ENCODE measurements at regions not wholly inside any gene's neighbourhood (a gene's known extent, or its start where the extent isn't known, plus 50 kb on each side); places are given as distances from the start of the nearest gene placed in this dataset.
A peak's percentile ranks its signal among the peaks of the same experiment; 100 is the strongest.

GRCh38 chr5:167759057-167759821 is 532.2 kb upstream of the WWC1 start:
- DNase-seq (ENCODE audit: low read depth, low spot score) = peak; percentile 46

DNA sequence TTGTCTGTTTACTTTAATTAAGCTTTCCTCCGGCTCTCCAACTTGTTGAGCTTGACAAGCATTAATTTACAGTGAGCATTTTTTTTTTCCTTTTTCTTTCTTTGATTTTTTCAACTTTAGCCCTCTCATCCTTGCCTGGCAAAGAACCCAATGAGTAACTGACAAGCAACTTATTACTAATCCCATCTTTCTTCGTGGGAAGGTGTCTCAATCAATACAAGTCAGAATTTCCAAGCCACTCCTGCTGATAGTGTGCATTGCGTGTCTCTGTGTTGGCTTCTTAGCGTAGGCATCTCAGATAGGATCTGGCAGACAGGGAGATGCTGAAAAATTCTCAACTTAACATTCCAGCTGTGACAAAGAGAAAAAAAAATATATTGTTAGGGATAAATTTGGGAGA is 527.7 kb upstream of the WWC1 start:
- DNase-seq (ENCODE audit: low read depth, low spot score) = peak; percentile 24

DNA sequence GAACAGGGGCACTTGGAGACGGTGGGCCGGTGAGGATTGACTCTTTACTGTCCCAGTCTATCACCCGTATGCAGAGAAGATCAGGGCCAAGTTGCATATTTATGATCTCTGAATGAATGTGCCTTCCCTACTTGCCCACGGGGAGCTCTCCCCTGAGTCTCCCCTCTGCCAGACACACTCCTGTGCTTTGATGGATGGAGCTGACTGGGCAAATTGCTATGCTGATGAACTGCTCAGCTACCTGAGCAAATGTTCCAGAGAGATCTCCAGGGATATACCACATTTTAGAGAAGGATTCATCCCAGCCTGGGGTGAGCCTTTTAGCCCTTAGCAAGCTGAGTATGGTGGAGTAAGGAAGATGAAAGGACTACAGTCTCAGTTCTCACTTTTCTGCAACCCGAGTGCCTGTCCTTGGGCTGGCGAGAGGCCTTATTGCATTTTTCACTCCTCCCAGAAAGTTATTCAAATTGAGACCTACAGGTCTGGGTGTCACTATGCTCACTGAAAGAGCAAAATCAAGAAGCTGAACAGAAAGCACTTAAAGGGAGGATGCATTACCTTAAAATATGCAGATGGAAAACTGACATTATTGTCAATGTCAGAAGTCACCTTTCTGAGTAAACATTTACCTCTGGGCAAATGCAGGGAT is 526.7 kb upstream of the WWC1 start:
- DNase-seq (ENCODE audit: low read depth, low spot score) = no peak

- no peak for DNase-seq (ENCODE audit: low read depth, low spot score)
Measured at GRCh38 chr5:167765352-167765751, 526.1 kb upstream of the WWC1 start.

DNA sequence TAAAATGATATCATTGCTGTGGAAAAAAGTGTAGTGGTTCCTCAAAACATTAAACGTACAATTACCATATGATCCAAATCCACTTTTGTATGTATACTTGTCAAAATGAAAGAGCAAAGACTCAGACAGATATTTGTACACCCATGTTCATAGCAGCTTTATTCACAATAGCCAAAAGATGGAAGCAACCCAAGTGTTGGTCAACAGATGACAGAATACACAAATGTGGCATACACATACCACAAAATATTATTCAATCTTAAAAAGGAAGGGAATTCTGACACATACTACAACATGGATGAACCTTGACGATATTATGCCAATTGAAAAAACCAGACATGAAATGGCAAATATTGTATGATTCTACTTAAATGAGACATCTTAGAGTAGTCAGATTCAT is 524.5 kb upstream of the WWC1 start:
- DNase-seq (ENCODE audit: low read depth, low spot score) = no peak

- no peak for DNase-seq (ENCODE audit: low read depth, low spot score)
Measured at GRCh38 chr5:167767795-167768194, 523.6 kb upstream of the WWC1 start.

GRCh38 chr5:167769846-167770413 is 521.5 kb upstream of the WWC1 start:
- no peak for DNase-seq (ENCODE audit: low read depth, low spot score)

- peak; percentile 45 for DNase-seq (ENCODE audit: low read depth, low spot score)
Measured at GRCh38 chr5:167770461-167770860, 521.0 kb upstream of the WWC1 start.

DNA sequence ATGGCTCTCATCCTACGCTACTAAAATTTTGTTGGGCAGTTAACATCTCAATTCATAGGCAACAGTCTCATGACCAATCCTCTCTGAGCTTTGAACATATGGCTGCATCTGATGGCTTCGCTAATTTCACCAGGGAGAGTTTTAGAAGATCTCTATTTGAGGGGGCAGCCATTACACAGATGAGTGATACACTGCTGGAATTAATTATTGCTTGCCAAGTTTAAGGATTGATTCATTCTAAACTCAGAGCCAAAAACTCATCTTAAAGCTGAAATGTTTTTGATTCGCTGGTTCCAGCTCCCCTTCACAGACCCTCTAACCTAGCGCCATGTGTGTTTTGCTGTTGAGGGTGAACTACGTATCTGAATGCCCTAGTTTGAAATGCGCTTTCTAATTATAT is 519.9 kb upstream of the WWC1 start:
- DNase-seq (ENCODE audit: low read depth, low spot score) = no peak

DNA sequence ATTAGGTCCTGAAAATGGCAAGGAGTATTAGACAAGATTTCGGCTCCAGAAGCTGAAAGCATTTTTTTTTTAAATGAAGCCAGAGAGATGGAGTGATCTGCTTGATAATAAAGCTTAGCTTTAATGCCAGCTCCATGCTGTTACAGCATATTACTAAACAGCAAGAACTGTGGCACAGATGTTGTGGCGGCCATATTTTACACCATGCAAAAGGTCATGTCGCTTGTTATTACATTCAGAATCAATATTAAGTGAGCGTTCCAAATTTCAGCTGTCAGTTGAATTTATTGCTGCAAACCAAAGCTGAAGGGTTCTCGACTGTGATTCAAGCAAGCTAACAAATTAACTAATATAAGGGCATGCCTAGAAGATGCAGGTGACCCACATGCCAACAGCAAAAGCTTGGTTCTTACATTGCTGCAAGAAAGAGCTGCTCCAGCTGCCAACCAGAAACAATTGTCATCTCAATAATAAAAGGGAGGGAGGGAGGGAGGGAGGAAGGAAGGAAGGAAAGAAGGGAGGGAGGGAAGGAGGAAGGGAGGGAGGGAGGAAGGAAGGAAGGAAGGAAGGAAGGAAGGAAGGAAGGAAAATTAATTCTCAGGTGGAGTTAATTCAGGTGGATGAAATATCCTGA is 517.7 kb upstream of the WWC1 start:
- DNase-seq (ENCODE audit: low read depth, low spot score) = no peak

DNA sequence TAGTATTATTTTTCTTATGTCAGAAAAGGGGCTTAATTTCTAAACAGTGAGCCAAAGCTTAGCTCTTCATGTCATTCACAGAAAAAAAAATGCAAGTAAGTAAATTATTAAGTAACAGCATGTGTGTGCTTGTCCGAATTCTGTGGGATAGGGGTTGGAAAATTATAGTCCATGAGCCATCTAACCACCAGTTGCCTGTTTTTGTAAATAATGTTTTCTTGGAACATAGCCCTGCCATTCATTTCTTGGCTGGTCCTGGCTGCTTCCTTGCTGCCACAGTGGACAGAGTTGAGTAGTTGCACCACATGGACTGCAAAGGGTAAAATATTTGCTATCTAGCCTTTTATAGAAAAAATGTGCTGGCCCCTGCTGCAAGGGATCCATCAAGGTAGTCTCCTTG is 513.7 kb upstream of the WWC1 start:
- peak; percentile 30 for DNase-seq (ENCODE audit: low read depth, low spot score)

- no peak for DNase-seq (ENCODE audit: low read depth, low spot score)
Measured at GRCh38 chr5:167778228-167778627, 513.2 kb upstream of the WWC1 start.

GRCh38 chr5:167779644-167780043 is 511.8 kb upstream of the WWC1 start:
- DNase-seq (ENCODE audit: low read depth, low spot score) = no peak

DNA sequence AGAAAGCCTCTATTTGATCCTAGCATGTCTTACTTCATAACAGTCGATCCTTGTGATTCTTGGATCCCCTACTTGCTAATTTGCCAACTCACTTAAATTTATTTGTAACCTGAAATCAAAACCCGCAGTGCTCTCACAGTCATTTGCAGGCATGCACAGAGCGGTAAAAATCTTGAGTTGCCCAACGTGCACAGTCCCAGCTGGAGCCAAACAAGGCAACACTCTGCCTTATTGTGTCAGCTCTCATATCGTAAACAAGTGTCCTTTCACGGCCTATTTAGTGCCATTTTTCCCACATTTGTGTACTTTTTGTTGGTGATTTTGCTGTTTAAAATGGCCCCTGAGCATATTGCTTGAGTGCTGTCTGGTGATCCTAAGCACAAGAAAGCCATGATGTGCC is 511.3 kb upstream of the WWC1 start:
- no peak for DNase-seq (ENCODE audit: low read depth, low spot score)

DNA sequence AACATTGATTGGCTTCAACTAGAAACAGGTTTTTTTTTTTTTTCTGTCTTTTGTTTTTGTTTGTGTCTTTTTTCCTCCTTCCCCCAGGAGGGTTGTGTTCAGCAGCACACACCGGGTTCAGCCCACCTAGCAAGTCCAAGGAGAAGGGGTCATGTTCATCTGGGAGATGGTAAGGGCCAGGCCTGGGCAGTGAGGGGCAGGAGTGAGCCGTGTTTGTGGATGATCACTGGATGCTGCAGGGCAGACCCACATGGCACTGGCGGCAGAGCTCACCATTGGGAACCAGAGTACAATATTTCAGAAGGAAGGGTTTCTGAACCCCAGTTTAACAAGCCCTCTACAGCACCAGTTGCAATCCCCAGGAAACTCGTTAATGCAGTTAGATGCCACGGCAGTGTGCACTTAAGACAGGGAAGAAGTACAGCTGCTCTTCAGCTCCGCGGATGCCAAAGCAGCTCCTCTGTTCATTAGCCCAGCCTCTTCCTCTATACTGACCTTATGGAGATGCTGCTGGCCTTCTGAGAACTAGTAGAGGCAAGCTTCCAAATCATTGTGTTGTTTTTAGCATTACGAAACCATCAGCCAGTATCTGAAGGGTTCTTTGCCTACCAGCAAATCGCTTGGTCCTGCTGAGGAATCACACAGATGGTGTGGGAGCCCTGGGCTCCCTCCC is 508.2 kb upstream of the WWC1 start:
- no peak for DNase-seq (ENCODE audit: low read depth, low spot score)

DNA sequence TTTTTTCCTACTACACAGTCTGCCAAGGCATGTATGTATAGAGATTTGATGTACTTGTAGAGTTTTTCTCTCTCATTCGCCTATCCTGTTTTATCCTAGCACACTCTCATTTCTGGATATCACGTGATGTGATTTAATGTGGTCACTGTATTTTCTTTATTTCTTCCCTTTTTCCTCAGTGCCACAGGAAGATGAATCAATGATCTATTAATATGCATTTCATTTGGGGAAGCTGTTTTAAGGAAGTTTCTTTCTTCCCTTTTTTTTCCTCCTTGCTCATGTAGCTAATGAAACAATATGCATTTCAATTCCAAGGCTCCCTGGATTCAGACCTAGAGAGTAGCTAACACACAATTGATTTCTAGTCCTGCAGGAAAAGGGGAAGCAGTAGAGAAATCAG is 506.3 kb upstream of the WWC1 start:
- DNase-seq (ENCODE audit: low read depth, low spot score) = no peak

DNA sequence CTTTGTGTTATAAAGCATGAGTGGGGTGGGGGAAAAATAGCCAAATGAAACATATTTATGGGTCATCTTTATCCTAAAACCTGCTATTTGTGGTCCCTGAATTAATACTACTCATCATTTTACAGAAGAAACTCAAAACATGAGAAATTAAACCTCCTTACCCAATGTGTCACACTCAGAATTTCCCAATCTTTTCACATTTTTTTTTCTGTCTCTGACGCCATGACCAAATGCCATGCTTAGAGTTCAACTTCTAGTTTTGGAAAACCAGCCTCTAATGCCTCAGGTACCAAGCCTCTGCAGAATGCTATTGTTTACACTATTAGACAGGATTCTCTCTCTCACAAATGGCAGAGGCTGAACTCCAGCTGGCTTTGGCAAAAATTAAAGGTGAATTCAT is 505.5 kb upstream of the WWC1 start:
- DNase-seq (ENCODE audit: low read depth, low spot score) = no peak

- DNase-seq (ENCODE audit: low read depth, low spot score) = no peak
Measured at GRCh38 chr5:167786871-167787578, 504.4 kb upstream of the WWC1 start.

DNA sequence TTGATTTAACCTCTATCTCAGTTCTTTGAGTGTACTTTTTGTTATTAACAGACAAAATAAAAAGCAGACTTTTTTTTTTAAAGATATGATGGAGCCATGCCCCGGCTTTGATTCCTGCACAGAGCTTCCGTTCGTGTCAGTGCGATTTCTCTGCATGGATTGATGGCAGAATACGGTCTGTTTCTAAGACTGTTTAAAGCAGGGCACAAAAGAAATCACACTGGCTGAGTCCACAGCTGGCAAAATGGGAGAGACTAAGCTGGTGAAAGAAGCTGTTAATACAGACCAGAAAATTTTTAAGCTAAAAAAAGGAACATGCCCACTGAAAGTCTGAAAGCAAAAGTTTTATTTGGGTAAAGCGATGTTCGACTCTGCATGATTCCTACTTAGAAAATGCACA is 501.4 kb upstream of the WWC1 start:
- DNase-seq (ENCODE audit: low read depth, low spot score) = no peak

GRCh38 chr5:167790462-167791260 is 500.8 kb upstream of the WWC1 start:
- DNase-seq (ENCODE audit: low read depth, low spot score) = peak; percentile 67

GRCh38 chr5:167792514-167792913 is 498.9 kb upstream of the WWC1 start:
- DNase-seq (ENCODE audit: low read depth, low spot score) = peak; percentile 75
